Gastrocnemius medialis (tissue), 4 donors: ENCODE measurements at regions not wholly inside any gene's neighbourhood (a gene's known extent, or its start where the extent isn't known, plus 50 kb on each side); places are given as distances from the start of the nearest gene placed in this dataset.
"Not testable (repeated sequence)": the region's sequence is repeated elsewhere in the genome, so short reads cannot be mapped to it uniquely, and the experiment has no call there.

ENCODE experiments used
- CTCF ChIP-seq, 5 experiments: fragments of 450-650 bp in 3 of 5; fragments of 200-600 bp in 2 of 5; sonication (generic) in 2 of 5; IDR thresholded peaks in 4 of 5; conservative IDR thresholded peaks in 1 of 5; 1 replicate in 4 of 5; 2 replicates in 1 of 5; pipeline ENCODE4 v1.5.1; 2016 to 2019; ENCODE audit warnings: antibody characterized with exemption in 5 of 5, mild to moderate bottlenecking in 3 of 5, moderate library complexity in 3 of 5
- POLR2A ChIP-seq, 2 donors: fragments of 450-650 bp; IDR thresholded peaks; one replicate each; pipeline ENCODE4 v1.6.1; 2017; ENCODE audit warnings: antibody characterized with exemption in 2 of 2, mild to moderate bottlenecking in 2 of 2, moderate library complexity in 2 of 2

- not testable (repeated sequence) for TF ChIP-seq POLR2A (IDR thresholded peaks at IDR 0.05); CTCF (IDR thresholded peaks at IDR 0.05 in 4 of 5, conservative IDR thresholded peaks at IDR 0.05 in 1 of 5)
These were observed 80.7 kb downstream of the SPTSSA start for GRCh38 chr14:34381304-34381703.
